HG02970 (cell line): ENCODE measurements at regions not wholly inside any gene's neighbourhood (a gene's known extent, or its start where the extent isn't known, plus 50 kb on each side); places are given as distances from the start of the nearest gene placed in this dataset.
"Not testable (repeated sequence)": the region's sequence is repeated elsewhere in the genome, so short reads cannot be mapped to it uniquely, and the experiment has no call there.

Experiments used
- ATAC-seq: cut with Tn5 transposase; IDR thresholded peaks from one replicate; pipeline ENCODE4 v1.9.1; 2021; ENCODE audit warnings: mild to moderate bottlenecking, moderate library complexity, moderate number of reproducible peaks; ENCODE audit not compliant: unreplicated experiment, low FRiP score

DNA sequence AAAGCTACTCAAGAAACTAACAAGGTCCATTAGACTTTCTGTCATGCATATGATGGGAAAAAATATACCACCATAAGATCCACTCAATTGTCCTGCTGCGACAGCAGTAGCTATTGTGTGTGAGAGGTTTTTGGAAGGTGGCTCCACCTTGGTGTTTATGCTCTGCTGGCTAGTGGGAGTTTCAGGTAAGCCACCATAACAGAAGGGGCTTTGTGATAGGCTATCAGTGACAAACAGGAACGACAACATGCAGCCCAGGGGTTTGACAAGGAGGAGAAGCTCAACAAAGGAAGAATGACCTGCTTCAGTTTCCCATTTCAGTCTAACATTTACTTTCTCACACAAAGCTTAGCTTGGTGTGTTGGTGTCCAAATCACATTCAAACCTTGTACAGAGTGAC is 182.6 kb downstream of the ATOH1 start:
- ATAC-seq = no peak

DNA sequence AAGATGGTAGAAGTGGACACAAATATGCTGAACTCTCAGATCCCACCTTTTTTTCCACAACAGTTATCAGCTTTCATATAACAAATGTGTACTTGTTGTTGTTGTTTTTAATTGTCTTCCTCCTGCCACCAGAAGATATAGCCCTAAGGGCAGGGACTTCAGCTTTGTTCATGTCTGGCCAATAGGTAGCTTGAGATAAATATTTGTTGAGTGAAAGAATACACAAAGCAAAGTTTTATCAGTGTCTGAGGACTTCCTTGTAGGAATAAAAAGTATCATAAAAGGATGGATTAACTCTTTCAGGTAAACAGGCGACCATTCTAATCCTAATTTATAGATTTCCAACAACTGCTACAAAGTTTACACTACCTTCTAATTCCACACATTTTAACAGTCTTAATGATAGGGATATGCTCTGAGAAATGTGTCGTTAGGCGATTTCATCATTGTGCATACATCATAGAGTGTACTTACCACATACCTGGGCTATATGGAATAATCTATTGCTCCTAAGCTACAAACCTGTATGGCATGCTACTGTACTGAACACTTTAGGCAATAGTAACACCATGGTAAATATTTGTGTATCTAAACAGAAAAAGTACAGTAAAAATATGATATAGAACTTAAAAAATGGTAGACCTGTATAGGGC is 186.1 kb downstream of the ATOH1 start:
- ATAC-seq = no peak

DNA sequence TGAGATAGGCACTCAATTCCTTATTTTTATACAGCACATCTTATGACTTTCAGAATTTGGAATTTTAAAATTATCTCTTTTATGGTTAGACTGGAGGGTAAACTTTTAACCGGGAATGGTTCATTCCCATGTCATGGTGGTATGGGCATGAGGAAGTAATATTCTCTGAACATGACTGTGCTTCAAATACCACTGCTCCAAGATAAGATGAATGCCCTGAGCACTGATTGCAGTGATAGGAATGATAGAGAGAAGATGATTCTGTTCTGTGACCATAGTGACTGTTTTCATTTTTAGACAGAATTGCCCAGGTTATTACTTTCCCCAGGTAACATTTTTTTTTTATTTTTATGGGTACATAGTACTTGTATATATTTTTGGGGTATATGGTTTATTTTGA is 187.4 kb downstream of the ATOH1 start:
- no peak for ATAC-seq

DNA sequence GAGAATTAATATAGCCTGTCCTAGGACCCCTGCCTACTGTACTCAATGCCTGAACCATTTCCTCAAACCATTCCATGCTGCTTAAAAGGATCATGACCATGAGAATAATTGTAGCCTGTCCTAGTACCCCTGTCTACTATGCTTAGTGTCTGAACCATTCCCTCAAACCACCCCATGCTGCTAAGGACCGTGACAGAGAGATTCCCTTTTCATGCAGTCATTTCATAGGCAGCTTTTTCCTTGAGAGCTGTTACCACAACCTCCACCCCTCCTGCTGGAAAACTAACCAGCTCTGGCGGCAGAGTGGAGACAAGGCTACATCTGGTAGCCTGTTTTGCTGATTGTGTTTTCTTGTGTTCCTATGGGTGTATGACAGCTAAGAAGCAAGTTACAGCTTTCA is 174.9 kb upstream of the SMARCAD1 start:
- no peak for ATAC-seq

DNA sequence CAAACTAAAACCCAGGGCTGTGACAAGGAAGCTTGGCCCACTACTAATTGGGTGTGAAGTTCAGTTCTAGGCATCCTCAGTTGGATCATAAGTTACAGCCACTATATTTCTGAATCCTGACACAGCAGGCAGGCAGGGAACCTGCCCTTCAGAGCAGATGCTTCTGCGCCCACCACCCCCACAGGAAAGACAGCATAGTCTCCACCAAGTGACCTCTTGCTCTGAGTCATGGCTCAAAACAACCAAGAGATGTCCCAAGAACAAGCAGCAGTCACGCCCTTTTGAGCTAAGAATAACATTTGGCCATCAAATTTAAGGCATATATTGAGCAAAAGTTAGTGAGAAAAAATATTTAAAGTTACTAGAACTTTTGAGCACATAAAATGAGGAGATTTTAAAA is 170.7 kb upstream of the SMARCAD1 start:
- ATAC-seq = no peak

DNA sequence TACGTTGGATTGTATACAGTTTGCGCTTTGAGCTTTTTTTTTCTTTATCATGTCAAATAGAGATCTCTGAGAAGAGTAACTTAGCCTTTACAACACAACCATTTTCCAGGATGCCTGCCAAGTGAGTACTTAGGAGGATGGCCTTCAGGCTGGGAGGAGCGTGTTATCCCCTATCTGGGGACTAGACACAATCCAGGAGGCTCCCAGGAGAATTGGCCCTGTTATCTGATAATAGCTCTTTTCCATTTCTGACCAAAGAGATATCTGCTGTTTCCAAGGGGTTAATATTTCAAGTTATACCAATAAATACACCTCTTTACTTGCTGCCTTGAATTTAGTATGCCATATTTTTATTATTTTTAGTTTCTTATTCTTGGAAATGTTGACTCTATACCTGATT is 169.5 kb upstream of the SMARCAD1 start:
- ATAC-seq = no peak

DNA sequence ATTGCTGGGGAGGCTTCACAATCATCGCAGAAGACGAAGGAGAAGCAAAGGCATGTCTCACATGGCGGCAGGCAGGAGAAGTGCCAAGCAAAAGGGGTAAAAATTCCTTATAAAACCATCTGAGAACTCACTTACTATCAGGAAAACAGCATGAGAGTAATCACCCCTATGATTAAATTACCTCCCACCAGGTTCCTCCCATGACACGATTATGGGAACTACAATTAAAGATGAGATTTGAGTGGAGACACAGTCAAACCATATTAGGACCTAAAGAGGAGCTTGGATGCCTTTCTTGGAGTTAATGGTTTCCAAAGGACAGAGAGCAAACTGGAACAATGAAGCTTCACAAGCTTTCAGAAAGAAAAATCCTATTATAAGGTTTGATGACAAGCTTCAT is 168.4 kb upstream of the SMARCAD1 start:
- no peak for ATAC-seq

DNA sequence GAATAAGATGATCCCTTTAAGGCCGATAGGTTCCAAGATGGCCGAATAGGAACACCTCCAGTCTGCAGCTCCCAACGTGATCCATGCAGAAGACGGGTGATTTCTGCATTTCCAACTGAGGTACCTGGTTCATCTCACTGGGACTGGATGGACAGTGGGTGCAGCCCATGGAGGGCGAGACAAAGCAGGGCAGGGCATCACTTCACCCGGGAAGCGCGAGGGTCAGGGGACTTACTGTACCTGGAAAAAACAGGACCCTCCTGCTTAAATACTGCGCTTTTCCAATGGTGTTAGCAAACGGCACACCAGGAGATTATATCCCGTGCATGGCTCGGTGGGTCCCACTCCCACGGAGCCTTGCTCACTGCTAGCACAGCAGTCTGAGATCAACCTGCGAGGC is 163.2 kb upstream of the SMARCAD1 start:
- not testable (repeated sequence) for ATAC-seq

DNA sequence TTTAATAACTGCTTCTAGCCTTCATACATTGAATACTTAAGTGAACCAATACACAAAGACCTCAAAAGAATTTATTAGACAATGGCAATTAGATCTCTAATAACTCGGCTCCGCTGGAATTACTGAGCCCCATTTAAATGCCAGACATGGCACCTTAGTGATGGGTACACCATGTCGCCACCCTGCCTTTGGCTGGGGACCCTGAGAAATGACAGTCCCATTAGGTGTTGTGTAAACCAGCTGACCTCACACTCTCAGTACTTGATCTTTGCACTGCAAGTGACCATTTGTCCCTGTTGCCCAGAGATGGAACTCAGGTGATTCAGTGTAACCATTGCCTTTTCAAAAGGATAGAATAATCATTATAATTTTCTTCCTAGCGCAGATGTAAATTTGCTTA is 144.6 kb upstream of the SMARCAD1 start:
- ATAC-seq = no peak

DNA sequence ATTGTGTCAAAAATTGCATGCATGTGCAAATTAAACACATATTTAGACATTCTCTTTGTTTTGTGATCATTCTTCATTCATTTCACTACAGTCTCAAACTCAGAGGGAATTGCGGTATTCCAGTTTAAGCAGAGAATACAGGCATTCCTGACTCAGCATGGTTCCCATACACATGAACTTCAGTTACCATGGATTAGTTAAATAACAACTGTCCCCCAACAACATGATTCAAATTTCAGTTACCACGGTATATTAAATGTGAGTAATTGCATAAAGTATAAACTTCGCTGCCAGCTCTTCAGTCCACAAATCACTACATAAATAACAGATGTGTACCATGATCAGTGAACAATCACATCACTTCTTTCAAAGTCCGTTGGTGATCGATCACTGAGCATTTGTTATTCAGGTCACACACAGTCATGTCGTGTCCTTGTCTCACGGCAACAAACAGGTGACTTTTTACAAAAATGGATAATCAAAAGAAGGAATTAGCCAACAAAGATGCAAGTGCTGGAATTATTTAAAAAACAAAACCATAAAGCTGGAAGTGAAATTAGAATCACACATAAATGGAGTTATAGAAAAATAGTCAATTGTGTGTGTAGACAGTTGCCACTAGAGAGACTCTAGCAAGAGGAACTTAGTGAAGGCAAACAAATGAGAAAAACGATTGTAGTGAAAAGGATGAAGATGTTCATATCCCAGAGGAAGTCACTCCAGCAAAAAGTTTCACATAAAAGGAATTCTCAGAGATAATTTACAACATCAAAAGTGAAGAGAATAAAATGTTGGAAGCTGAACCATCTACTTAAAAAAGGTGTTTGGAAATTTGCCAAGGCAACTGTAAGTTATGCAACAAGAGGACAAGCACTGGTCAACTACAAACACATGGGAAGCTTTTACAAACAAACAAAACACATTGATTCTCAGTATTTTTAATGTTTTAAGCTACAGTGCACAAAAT is 138.6 kb upstream of the SMARCAD1 start:
- ATAC-seq = no peak

DNA sequence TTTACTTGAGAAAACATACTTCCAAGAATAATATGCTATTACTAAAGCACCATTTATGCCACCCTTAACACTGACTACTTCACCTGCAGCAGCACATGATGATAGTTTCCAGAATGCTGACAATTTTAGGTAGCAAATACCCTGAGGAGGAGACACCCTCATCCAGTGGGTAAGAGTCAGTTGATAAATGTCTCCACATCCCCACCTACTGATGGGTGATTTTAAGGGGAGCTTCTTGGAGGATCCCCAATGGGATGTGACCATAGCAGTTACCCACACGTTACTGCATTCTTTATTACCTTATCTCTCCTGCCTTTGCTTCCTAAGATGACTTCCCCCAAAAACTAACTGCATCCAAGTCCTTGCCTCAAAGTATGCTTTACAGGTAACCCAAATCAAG is 131.2 kb upstream of the SMARCAD1 start:
- no peak for ATAC-seq

DNA sequence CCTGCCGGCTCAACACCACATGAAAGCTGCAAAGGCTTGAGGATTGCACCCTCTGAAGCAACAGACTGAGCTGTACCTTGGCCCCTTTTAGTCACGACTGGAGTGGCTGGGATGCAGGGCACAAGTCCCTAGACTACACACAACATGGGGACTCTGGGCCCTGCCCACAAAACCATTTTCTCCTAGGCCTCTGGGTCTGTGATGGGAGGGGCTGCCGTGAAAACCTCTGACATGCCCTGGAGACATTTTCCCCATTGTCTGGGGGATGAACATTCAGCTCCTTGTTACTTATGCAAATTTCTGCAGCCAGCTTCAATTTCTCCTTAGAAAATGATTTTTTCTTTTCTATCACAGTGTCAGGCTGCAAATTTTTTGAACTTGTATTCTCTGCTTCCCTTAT is 123.5 kb upstream of the SMARCAD1 start:
- ATAC-seq = no peak

DNA sequence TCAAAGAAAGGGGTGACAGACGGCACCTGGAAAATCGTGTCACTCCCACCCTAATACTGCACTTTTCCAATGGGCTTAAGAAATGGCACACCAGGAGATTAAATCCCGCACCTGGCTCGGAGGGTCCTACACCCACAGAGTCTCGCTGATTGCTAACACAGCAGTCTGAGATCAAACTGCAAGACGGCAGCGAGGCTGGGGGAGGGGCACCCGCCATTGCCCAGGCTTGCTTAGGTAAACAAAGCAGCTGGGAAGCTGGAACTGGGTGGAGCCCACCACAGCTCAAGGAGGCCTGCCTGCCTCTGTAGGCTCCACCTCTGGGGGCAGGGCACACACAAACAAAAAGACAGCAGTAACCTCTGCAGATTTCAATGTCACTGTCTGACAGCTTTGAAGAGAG is 108.5 kb upstream of the SMARCAD1 start:
- not testable (repeated sequence) for ATAC-seq

DNA sequence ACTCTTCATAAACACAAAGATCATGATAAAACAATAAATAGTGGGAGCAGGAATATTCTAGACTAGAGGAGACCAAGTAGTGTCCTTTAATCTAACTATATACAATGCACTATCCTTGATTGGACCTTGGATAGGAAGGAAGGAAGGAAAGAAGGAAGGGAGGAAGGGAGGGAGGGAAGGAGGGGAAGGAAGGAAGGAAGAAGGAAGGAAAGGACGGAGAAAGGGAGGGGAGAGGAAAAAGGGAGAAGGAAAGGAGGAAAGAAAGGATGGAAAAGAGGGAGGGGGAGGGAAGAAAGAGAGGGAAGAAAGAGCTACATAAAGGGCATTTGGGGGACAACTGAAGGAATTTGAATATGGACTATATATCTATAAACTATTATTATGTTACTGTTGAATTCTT is 95.0 kb upstream of the SMARCAD1 start:
- ATAC-seq = no peak

DNA sequence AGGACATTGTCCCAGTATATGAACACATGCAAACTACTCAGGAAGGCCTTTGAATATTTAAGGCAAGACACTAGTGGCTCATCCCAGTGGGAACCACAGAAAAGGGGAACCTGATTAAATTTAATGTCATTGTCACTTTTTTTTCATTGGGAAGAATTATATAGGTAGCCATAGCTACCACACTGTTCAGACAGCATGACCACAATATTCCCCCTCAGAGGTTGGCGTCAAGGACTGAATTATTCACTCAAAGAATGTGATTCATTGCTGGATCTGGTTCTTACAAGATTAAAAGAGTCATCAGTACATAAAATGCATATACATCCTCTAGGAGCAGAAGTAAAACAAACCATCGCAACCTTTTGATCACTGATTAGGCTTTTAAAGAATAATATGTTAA is 92.0 kb upstream of the SMARCAD1 start:
- ATAC-seq = no peak

DNA sequence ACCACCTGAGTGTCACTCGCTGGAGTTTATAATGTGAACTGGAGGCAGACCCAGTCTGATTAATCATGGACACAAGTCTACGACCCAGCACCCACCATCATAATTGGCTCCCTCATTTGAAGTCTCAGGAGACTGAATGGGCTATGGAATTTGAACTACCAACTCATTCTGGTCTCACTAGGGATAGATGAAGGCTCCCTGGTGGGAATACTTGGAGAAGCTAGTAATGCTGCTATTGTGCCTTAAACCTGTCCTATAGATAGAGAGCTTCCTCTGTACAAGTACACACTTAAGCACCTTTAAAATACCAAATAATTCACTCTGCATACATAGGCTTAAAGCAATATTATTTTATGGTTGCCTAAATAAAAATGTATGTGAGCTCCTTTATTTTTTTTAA is 90.8 kb upstream of the SMARCAD1 start:
- no peak for ATAC-seq

DNA sequence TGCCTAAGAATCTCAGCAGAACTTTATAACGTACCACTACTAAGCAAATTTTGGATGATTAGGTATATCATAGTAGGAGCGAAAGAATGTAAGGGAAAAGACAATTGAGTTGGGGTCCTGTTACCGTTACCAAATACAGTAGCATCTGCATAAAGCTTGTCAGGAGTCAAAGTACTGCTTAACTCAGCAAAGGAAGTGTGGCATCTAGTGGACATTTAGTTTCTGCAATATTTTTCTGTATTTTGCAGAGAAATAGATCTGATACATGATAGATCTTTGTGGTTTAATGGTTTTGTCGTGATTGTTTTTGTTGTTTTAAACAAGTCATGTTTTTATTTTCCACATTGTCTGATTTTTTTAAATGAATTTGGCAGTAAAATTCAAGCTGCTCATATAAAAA is 81.0 kb upstream of the SMARCAD1 start:
- no peak for ATAC-seq

DNA sequence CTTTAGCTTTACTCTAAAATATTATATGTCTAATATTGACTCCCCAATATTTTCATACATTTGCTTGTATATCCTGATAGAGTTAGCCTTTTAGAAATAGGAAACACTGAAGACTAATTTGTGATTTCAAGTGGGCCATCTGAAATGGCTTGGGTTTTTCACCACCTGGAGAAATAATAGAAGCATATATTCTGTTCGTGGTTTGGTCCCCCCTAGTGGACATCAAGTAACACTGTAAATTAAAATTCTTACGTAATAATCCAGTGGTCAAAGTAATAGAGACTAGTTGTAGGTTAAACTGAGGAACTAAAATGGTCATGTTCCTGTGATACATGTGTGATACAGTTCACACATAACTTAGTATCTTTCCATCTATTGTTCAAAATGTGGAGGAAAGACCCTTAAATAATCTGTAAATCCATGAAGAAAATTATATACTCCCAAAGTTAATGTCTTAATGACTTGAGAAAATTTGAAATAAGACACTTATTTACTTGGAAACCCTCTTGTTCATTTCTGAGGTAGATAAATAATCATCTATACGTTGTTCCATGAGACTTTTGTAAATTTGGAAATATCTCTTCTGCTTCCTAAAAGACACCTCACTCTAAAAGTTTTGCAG is 79.8 kb upstream of the SMARCAD1 start:
- no peak for ATAC-seq

DNA sequence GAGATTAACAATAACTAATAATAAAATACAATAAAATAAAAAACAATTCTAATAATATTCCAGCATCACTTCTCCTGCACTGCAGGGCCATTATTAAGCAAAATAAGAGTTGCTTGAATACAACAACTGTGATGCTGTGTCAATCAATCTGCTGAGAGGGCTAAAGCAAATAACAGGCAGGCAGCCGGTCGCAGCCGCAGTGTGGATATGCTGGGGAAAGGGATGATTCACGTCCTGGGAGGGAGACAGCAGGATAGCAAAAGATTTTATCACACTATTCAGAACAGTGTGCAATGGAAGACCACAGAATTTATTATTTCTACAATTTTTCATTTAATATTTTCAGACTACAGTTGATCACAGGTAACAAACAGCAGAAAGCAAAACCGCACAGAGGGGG is 76.5 kb upstream of the SMARCAD1 start:
- no peak for ATAC-seq

DNA sequence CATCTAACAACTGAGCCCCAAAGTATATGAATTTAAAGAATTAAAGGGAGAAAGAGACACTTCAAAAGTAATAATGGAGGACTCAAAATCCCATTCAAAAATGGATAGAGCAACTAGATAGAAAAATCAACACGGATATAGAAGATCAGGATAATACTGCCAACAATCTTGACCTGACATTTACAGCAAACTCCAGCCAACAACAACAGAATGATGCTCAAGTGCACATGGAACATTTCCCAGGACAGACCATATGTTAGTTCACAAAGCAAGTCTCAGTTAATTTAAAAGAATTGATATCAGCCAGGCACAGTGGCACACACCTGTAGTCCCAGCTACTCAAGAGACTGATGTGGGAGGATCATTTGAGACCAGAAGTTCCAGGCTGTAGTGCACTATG is 72.0 kb upstream of the SMARCAD1 start:
- no peak for ATAC-seq

DNA sequence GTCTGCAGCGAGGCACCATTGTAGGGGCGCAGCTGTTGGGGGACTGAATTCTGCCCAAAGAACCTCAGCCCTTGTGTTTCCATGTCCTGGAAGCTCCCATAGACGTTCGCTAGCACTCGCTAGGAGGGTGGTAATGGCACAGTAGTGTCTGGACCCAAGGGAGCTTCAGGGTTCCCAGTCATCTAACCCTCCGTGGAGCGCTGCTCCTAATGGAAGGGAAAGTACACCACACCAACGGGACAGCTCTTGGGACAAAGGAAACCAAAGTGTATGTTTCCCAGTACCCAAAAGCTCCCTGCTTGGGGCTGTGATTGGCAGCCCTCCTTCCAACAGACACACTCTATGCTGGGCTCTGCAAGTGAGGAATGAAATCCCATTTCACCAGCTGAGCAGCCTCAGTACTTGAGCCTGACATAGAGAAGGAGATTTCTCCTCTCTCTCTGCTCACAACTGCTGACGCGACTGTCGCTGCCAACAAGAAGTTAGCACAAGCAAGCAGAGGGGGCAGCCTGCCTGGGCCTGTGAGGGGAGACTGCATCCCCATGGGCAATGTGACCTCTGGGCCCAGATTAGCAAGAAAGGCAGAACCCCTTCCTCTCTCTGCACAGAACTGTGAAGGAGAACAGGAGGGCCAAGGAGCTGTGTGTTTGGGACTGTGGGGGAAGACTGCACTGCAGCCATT is 67.6 kb upstream of the SMARCAD1 start:
- ATAC-seq = no peak
